Amygdala (tissue), 56 donors: ENCODE measurements at regions not wholly inside any gene's neighbourhood (a gene's known extent, or its start where the extent isn't known, plus 50 kb on each side); places are given as distances from the start of the nearest gene placed in this dataset.
"Not testable (repeated sequence)": the region's sequence is repeated elsewhere in the genome, so short reads cannot be mapped to it uniquely, and the experiment has no call there.

Experiments
- DNase-seq, 56 donors: peaks; one replicate each; lab custom pipeline; 2025; lab: John Stamatoyannopoulos, UW

GRCh38 chr1:29686012-29686930, 449.9 kb downstream of the PTPRU start:
- no peak for DNase-seq

- DNase-seq: no peak
Measured at GRCh38 chr1:29685387-29685786, 449.1 kb downstream of the PTPRU start.

GRCh38 chr1:29684141-29684540, 447.8 kb downstream of the PTPRU start:
- no peak for DNase-seq

- no peak for DNase-seq
Measured at GRCh38 chr1:29683472-29683871, 447.1 kb downstream of the PTPRU start.

- peak in 1 of 56 donors; percentile 6 for DNase-seq
Measured at GRCh38 chr1:29682919-29683295, 446.6 kb downstream of the PTPRU start.

GRCh38 chr1:29682171-29682918, 446.0 kb downstream of the PTPRU start:
- peak in 1 of 56 donors; percentile 28 for DNase-seq

- not testable (repeated sequence) for DNase-seq
Measured at GRCh38 chr1:29681416-29681815, 445.1 kb downstream of the PTPRU start.

- no peak for DNase-seq
Measured at GRCh38 chr1:29679828-29680558, 443.7 kb downstream of the PTPRU start.

- no peak for DNase-seq
Measured at GRCh38 chr1:29679316-29679715, 443.0 kb downstream of the PTPRU start.

- DNase-seq: no peak
Measured at GRCh38 chr1:29677028-29678024, 441.0 kb downstream of the PTPRU start.

GRCh38 chr1:29676496-29676895, 440.2 kb downstream of the PTPRU start:
- no peak for DNase-seq

- DNase-seq: no peak
Measured at GRCh38 chr1:29675481-29676263, 439.4 kb downstream of the PTPRU start.

GRCh38 chr1:29674627-29675326, 438.5 kb downstream of the PTPRU start:
- no peak for DNase-seq

GRCh38 chr1:29673669-29674626, 437.6 kb downstream of the PTPRU start:
- DNase-seq: no peak

- no peak for DNase-seq
Measured at GRCh38 chr1:29673228-29673500, 436.8 kb downstream of the PTPRU start.

- no peak for DNase-seq
Measured at GRCh38 chr1:29672416-29673227, 436.3 kb downstream of the PTPRU start.
